Effector memory CD8-positive, alpha-beta T cell (primary cell): ENCODE measurements at regions not wholly inside any gene's neighbourhood (a gene's known extent, or its start where the extent isn't known, plus 50 kb on each side); places are given as distances from the start of the nearest gene placed in this dataset.
"Not testable (repeated sequence)": the region's sequence is repeated elsewhere in the genome, so short reads cannot be mapped to it uniquely, and the experiment has no call there.

Experiments
- ATAC-seq: fragments of 150-1000 bp; cut with Tn5 transposase; replicated peaks from 2 replicates; pipeline ENCODE4 v1.10.0; 2021; ENCODE audit warnings: mild to moderate bottlenecking, moderate library complexity
- DNase-seq, 3 experiments: peaks; one replicate each; pipeline ENCODE4 v3.0.0; 2021
- H3K27ac Mint-ChIP-seq, 2 donors: one replicate each; pipeline ENCODE4 v1.8.0; 2022; ENCODE audit warnings: mild to moderate bottlenecking in 2 of 2, mixed read lengths in 2 of 2, moderate library complexity in 2 of 2
- H3K27me3 Mint-ChIP-seq, 2 donors: one replicate each; pipeline ENCODE4 v1.8.0; 2022; ENCODE audit warnings: mixed read lengths in 2 of 2
- H3K36me3 Mint-ChIP-seq: one replicate; pipeline ENCODE4 v1.8.0; 2022; ENCODE audit warnings: mild to moderate bottlenecking, moderate library complexity, mixed read lengths; ENCODE audit not compliant: insufficient read depth
- H3K4me1 Mint-ChIP-seq, 2 donors: one replicate each; pipeline ENCODE4 v1.8.0; 2022; ENCODE audit warnings: low read depth in 2 of 2, mixed read lengths in 2 of 2
- H3K4me3 Mint-ChIP-seq, 2 donors: one replicate each; pipeline ENCODE4 v1.8.0; 2022; ENCODE audit warnings: mild to moderate bottlenecking in 2 of 2, mixed read lengths in 2 of 2, moderate library complexity in 2 of 2
- H3K9me3 Mint-ChIP-seq, 2 donors: one replicate each; pipeline ENCODE4 v1.8.0; 2022; ENCODE audit warnings: mixed read lengths in 2 of 2

- Mint-ChIP-seq H3K27ac (no peak overlapping the region), H3K4me3 (no peak overlapping the region), H3K9me3 (no peaks in the 10 kb centered on the region), H3K36me3 (no peaks in the 10 kb centered on the region), H3K4me1 (peaks cover 0 to 4% of the 10 kb centered on the region in 2 donors), H3K27me3 (peaks cover 39 to 42% of the 10 kb centered on the region in 2 donors)
- peak; percentile 71 to 77 (median 73) for DNase-seq
- ATAC-seq: peak; percentile 89
These were observed 79.0 kb upstream of the NFASC start for GRCh38 chr1:204791453-204792353.

- H3K4me3 Mint-ChIP-seq: no peak overlapping the region
- ATAC-seq: no peak
- H3K27me3 Mint-ChIP-seq: peaks cover 33 to 37% of the 10 kb centered on the region in 2 donors
- H3K27ac Mint-ChIP-seq: no peak overlapping the region
- H3K9me3 Mint-ChIP-seq: no peaks in the 10 kb centered on the region
- no peaks in the 10 kb centered on the region for H3K36me3 Mint-ChIP-seq
- no peak for DNase-seq
- peaks cover 0 to 4% of the 10 kb centered on the region in 2 donors for H3K4me1 Mint-ChIP-seq
These were observed 78.3 kb upstream of the NFASC start for GRCh38 chr1:204792354-204792692.

- Mint-ChIP-seq H3K4me1 (peaks cover 0 to 4% of the 10 kb centered on the region in 2 donors), H3K4me3 (no peak overlapping the region), H3K27me3 (peaks cover 22 to 33% of the 10 kb centered on the region in 2 donors), H3K27ac (no peak overlapping the region), H3K9me3 (no peaks in the 10 kb centered on the region), H3K36me3 (no peaks in the 10 kb centered on the region)
- DNase-seq (no peak), ATAC-seq (no peak)
These were observed 77.3 kb upstream of the NFASC start for GRCh38 chr1:204793259-204793914.

- H3K36me3 Mint-ChIP-seq, ATAC-seq, DNase-seq: not testable (repeated sequence)
These were observed 73.8 kb upstream of the NFASC start for GRCh38 chr1:204796886-204797285.

GRCh38 chr1:204797401-204797800 lies 73.3 kb upstream of the NFASC start:
- Mint-ChIP-seq H3K4me3 (no peak overlapping the region), H3K27ac (no peak overlapping the region), H3K4me1 (no peaks in the 10 kb centered on the region), H3K9me3 (no peaks in the 10 kb centered on the region), H3K36me3 (no peaks in the 10 kb centered on the region), H3K27me3 (peaks cover 0 to 13% of the 10 kb centered on the region in 2 donors)
- no peak for ATAC-seq
- no peak for DNase-seq

More at GRCh38 chr1:204796886-204797285, 73.8 kb upstream of the NFASC start:
- H3K4me1 Mint-ChIP-seq, H3K9me3 Mint-ChIP-seq, H3K27ac Mint-ChIP-seq, H3K4me3 Mint-ChIP-seq: not testable (repeated sequence)
- peaks cover 0 to 13% of the 10 kb centered on the region in 2 donors for H3K27me3 Mint-ChIP-seq

- H3K27ac Mint-ChIP-seq: no peak overlapping the region
- H3K4me3 Mint-ChIP-seq: no peak overlapping the region
- H3K36me3 Mint-ChIP-seq: no peaks in the 10 kb centered on the region
- no peak for DNase-seq
- ATAC-seq: no peak
- peaks cover 0 to 13% of the 10 kb centered on the region in 2 donors for H3K27me3 Mint-ChIP-seq
- H3K4me1 Mint-ChIP-seq: no peaks in the 10 kb centered on the region
- H3K9me3 Mint-ChIP-seq: no peaks in the 10 kb centered on the region
These were observed 71.0 kb upstream of the NFASC start for GRCh38 chr1:204799630-204800029.

- peaks cover 0 to 13% of the 10 kb centered on the region in 2 donors for H3K27me3 Mint-ChIP-seq
- no peak overlapping the region for H3K4me3 Mint-ChIP-seq
- DNase-seq (no peak), ATAC-seq (no peak)
- no peaks in the 10 kb centered on the region for H3K9me3 Mint-ChIP-seq
- H3K36me3 Mint-ChIP-seq: no peaks in the 10 kb centered on the region
- H3K4me1 Mint-ChIP-seq: peaks cover 0 to 1% of the 10 kb centered on the region in 2 donors
- no peak overlapping the region for H3K27ac Mint-ChIP-seq
These were observed 69.5 kb upstream of the NFASC start for GRCh38 chr1:204801211-204801610.

GRCh38 chr1:204802401-204803175 lies 68.1 kb upstream of the NFASC start:
- Mint-ChIP-seq H3K27ac (no peak overlapping the region), H3K36me3 (no peaks in the 10 kb centered on the region), H3K9me3 (no peaks in the 10 kb centered on the region), H3K4me3 (no peak overlapping the region), H3K27me3 (peaks cover 0 to 10% of the 10 kb centered on the region in 2 donors), H3K4me1 (peaks cover 7 to 9% of the 10 kb centered on the region in 2 donors)
- DNase-seq: no peak
- no peak for ATAC-seq

GRCh38 chr1:204803607-204804006 lies 67.1 kb upstream of the NFASC start:
- H3K36me3 Mint-ChIP-seq: no peaks in the 10 kb centered on the region
- no peak overlapping the region for H3K27ac Mint-ChIP-seq
- H3K9me3 Mint-ChIP-seq: no peaks in the 10 kb centered on the region
- no peak overlapping the region for H3K4me3 Mint-ChIP-seq
- no peak for DNase-seq
- H3K27me3 Mint-ChIP-seq: peaks cover 0 to 8% of the 10 kb centered on the region in 2 donors
- peaks cover 7 to 9% of the 10 kb centered on the region in 2 donors for H3K4me1 Mint-ChIP-seq
- no peak for ATAC-seq

- peaks cover 7 to 9% of the 10 kb centered on the region in 2 donors for H3K4me1 Mint-ChIP-seq
- ATAC-seq (peak; percentile 94), DNase-seq (peak; percentile 79 to 82 (median 81))
- H3K27me3 Mint-ChIP-seq: peaks cover 4 to 7% of the 10 kb centered on the region in 2 donors
- peak overlapping the region; percentile 32 to 69 for H3K27ac Mint-ChIP-seq
- H3K36me3 Mint-ChIP-seq: no peaks in the 10 kb centered on the region
- H3K9me3 Mint-ChIP-seq: no peaks in the 10 kb centered on the region
- peak overlapping the region; percentile 78 to 86 for H3K4me3 Mint-ChIP-seq
These were observed 63.5 kb upstream of the NFASC start for GRCh38 chr1:204806943-204807687.

- no peaks in the 10 kb centered on the region for H3K9me3 Mint-ChIP-seq
These were observed 61.2 kb upstream of the NFASC start for GRCh38 chr1:204809488-204809887.

GRCh38 chr1:204812842-204813241 lies 57.8 kb upstream of the NFASC start:
- Mint-ChIP-seq H3K4me3 (no peak overlapping the region), H3K27ac (no peak overlapping the region), H3K27me3 (peaks cover 41% of the 10 kb centered on the region in 2 donors), H3K36me3 (peaks cover 3% of the 10 kb centered on the region), H3K4me1 (no peaks in the 10 kb centered on the region), H3K9me3 (no peaks in the 10 kb centered on the region)
- ATAC-seq (no peak), DNase-seq (no peak)

More at GRCh38 chr1:204809488-204809887, 61.2 kb upstream of the NFASC start:
- Mint-ChIP-seq H3K4me3 (no peak overlapping the region), H3K36me3 (no peaks in the 10 kb centered on the region), H3K27me3 (peaks cover 12 to 17% of the 10 kb centered on the region in 2 donors), H3K27ac (no peak overlapping the region), H3K4me1 (peaks cover 7 to 9% of the 10 kb centered on the region in 2 donors)
- ATAC-seq (no peak), DNase-seq (no peak)

- no peak for ATAC-seq
- no peaks in the 10 kb centered on the region for H3K4me1 Mint-ChIP-seq
- H3K36me3 Mint-ChIP-seq: peaks cover 3% of the 10 kb centered on the region
- no peaks in the 10 kb centered on the region for H3K9me3 Mint-ChIP-seq
- no peak for DNase-seq
- H3K4me3 Mint-ChIP-seq: no peak overlapping the region
- H3K27me3 Mint-ChIP-seq: peaks cover 41 to 48% of the 10 kb centered on the region in 2 donors
- H3K27ac Mint-ChIP-seq: no peak overlapping the region
These were observed 57.1 kb upstream of the NFASC start for GRCh38 chr1:204813522-204813921.
